ENCODE measurements at regions not wholly inside any gene's neighbourhood (a gene's known extent, or its start where the extent isn't known, plus 50 kb on each side); places are given as distances from the start of the nearest gene placed in this dataset.
"Not testable (repeated sequence)": the region's sequence is repeated elsewhere in the genome, so short reads cannot be mapped to it uniquely, and the experiment has no call there.

DNA sequence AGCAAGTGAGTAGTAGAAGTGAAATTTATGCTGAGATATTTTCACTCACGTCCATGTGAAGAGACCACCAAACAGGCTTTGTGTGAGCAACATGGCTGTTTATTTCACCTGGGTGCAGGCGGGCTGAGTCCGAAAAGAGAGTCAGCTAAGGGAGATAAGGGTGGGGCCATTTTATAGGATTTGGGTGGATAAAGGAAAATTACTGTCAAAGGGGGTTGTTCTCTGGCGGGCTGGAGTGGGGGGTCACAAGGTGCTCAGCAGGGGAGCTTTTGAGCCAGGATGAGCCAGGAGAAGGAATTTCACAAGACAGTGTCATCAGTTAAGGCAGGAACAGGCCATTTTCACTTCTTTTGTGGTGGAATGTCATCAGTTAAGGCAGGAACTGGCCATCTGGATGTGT lies 207.8 kb downstream of the GABRG2 start:
- not testable (repeated sequence) for H3K27me3 ChIP-seq; DNase-seq; H3K4me1 ChIP-seq; H3K4me3 ChIP-seq; H3K9me3 ChIP-seq (replicated peaks); H3K36me3 ChIP-seq; H3K27ac ChIP-seq

DNA sequence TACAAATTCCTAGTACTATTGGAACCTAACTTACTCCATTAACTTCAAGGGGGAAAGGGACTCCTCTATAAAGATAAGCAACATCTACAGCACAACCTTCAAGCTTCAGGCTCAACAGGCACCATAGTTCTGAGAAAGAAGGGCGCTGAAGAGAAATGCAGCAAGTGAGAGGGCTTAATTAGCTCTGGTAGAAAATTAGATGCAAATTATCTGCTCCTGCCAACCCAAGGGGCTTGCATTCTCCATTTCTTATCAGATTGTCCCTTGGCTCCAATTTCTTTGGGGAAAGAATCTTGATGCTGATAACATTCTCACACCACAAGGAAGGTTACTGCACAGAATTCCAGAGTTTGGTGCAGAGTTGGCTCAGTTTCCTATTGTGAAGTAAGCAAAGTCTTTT lies 214.6 kb downstream of the GABRG2 start:
- Histone ChIP-seq H3K9me3 (replicated peaks) (no peaks in the 10 kb centered on the region), H3K4me1 (no peaks in the 10 kb centered on the region), H3K4me3 (no peak overlapping the region), H3K27ac (no peak overlapping the region), H3K36me3 (no peaks in the 10 kb centered on the region), H3K27me3 (no peaks in the 10 kb centered on the region)
- no peak for DNase-seq

- Histone ChIP-seq H3K27me3 (no peaks in the 10 kb centered on the region), H3K27ac (no peak overlapping the region), H3K36me3 (no peaks in the 10 kb centered on the region), H3K4me3 (no peak overlapping the region), H3K4me1 (no peaks in the 10 kb centered on the region), H3K9me3 (replicated peaks) (no peaks in the 10 kb centered on the region)
- no peak for DNase-seq
These were observed 216.0 kb downstream of the GABRG2 start for GRCh38 chr5:162283609-162284008.

GRCh38 chr5:162288647-162289296 lies 221.2 kb downstream of the GABRG2 start:
- no peak for DNase-seq
- H3K4me3 ChIP-seq: no peak overlapping the region
- no peaks in the 10 kb centered on the region for H3K36me3 ChIP-seq
- H3K27ac ChIP-seq: no peak overlapping the region
- no peaks in the 10 kb centered on the region for H3K27me3 ChIP-seq
- no peaks in the 10 kb centered on the region for H3K9me3 ChIP-seq (replicated peaks)
- H3K4me1 ChIP-seq: no peaks in the 10 kb centered on the region

- H3K27ac ChIP-seq: no peak overlapping the region
- no peaks in the 10 kb centered on the region for H3K27me3 ChIP-seq
- H3K4me3 ChIP-seq: no peak overlapping the region
- no peaks in the 10 kb centered on the region for H3K36me3 ChIP-seq
- H3K9me3 ChIP-seq (replicated peaks): no peaks in the 10 kb centered on the region
- DNase-seq: no peak
- H3K4me1 ChIP-seq: no peaks in the 10 kb centered on the region
These were observed 221.9 kb downstream of the GABRG2 start for GRCh38 chr5:162289489-162289888.

DNA sequence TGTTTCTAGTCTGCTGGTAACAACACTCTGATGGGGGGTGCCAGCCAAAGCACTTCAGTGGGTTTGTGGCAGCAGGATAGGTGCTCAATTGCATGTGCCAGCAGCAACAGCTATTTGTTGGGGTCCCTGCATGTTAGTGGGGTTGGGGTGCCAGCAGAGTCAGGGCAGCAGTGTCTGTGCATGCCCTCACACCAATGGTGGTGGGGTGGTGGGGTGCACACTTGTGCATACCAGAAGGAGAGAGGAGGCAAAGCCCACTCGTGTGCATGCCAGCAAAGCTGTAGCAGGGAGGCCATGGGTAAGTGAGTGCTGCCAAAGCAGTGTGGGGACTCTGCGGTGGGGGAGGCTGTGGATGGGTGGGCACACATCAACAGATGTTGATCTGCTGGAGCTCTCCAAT lies 232.2 kb downstream of the GABRG2 start:
- H3K36me3 ChIP-seq: no peaks in the 10 kb centered on the region
- DNase-seq: no peak

GRCh38 chr5:162301356-162301755 lies 233.8 kb downstream of the GABRG2 start:
- Histone ChIP-seq H3K36me3 (no peaks in the 10 kb centered on the region), H3K27ac (no peak overlapping the region), H3K4me3 (no peak overlapping the region), H3K4me1 (no peaks in the 10 kb centered on the region), H3K9me3 (replicated peaks) (no peaks in the 10 kb centered on the region), H3K27me3 (no peaks in the 10 kb centered on the region; the same call in 1 of the 2 replicates)
- no peak for DNase-seq

More for the DNA sequence above, 232.2 kb downstream of the GABRG2 start:
- no peaks in the 10 kb centered on the region; the same call in 1 of the 2 replicates for H3K27me3 ChIP-seq
- no peaks in the 10 kb centered on the region for H3K4me1 ChIP-seq
- no peak overlapping the region for H3K27ac ChIP-seq
- no peaks in the 10 kb centered on the region for H3K9me3 ChIP-seq (replicated peaks)
- no peak overlapping the region for H3K4me3 ChIP-seq

- peaks cover 21% of the 10 kb centered on the region for H3K4me1 ChIP-seq
- H3K27ac ChIP-seq: peak overlapping the region; percentile 48
- no peaks in the 10 kb centered on the region for H3K36me3 ChIP-seq
- no peaks in the 10 kb centered on the region for H3K9me3 ChIP-seq (replicated peaks)
- peak; percentile 87 to 94 for DNase-seq
- H3K4me3 ChIP-seq: no peak overlapping the region
- H3K27me3 ChIP-seq: no peaks in the 10 kb centered on the region
These were observed 255.9 kb downstream of the GABRG2 start for GRCh38 chr5:162323466-162323865.

DNA sequence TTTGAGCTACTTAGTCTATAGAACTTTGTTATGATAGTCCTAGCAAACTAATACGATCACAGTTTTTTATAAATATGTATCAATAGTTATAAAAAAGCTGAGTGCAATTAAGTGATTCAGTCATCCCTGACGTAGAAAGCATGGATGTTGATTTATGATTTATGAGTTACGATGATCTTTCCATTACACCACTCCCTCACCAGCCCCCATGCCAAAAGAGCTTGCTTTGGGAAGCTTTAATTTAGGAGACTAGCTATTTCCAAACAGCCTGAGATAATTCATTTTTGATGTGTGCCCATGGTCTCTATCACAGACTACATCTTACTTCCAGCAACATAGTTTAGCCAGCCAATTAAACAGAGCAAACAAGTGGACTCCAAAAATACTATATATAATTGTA lies 256.8 kb downstream of the GABRG2 start:
- Histone ChIP-seq H3K27me3 (no peaks in the 10 kb centered on the region), H3K4me3 (no peak overlapping the region), H3K27ac (peak overlapping the region; percentile 48), H3K36me3 (no peaks in the 10 kb centered on the region), H3K9me3 (replicated peaks) (no peaks in the 10 kb centered on the region), H3K4me1 (peaks cover 21% of the 10 kb centered on the region)
- peak in 1 of 2 experiments; percentile 8 for DNase-seq

- Histone ChIP-seq H3K27me3 (no peaks in the 10 kb centered on the region), H3K27ac (no peak overlapping the region; the same call in 1 of the 2 replicates), H3K4me1 (peaks cover 21% of the 10 kb centered on the region), H3K36me3 (no peaks in the 10 kb centered on the region), H3K4me3 (no peak overlapping the region), H3K9me3 (replicated peaks) (no peaks in the 10 kb centered on the region)
- DNase-seq: no peak
These were observed 257.7 kb downstream of the GABRG2 start for GRCh38 chr5:162325143-162325727.

GRCh38 chr5:162334944-162335343 lies 267.4 kb downstream of the GABRG2 start:
- no peak overlapping the region for H3K4me3 ChIP-seq
- peaks cover 17% of the 10 kb centered on the region for H3K4me1 ChIP-seq
- no peak for DNase-seq
- H3K36me3 ChIP-seq: no peaks in the 10 kb centered on the region
- no peaks in the 10 kb centered on the region; the same call in 1 of the 2 replicates for H3K27me3 ChIP-seq
- no peaks in the 10 kb centered on the region for H3K9me3 ChIP-seq (replicated peaks)
- H3K27ac ChIP-seq: no peak overlapping the region

GRCh38 chr5:162360373-162360931 lies 292.9 kb downstream of the GABRG2 start:
- H3K27ac ChIP-seq: no peak overlapping the region
- no peaks in the 10 kb centered on the region for H3K9me3 ChIP-seq (replicated peaks)
- H3K4me1 ChIP-seq: no peaks in the 10 kb centered on the region
- H3K4me3 ChIP-seq: no peak overlapping the region
- no peak for DNase-seq
- H3K27me3 ChIP-seq: no peaks in the 10 kb centered on the region
- H3K36me3 ChIP-seq: no peaks in the 10 kb centered on the region

DNA sequence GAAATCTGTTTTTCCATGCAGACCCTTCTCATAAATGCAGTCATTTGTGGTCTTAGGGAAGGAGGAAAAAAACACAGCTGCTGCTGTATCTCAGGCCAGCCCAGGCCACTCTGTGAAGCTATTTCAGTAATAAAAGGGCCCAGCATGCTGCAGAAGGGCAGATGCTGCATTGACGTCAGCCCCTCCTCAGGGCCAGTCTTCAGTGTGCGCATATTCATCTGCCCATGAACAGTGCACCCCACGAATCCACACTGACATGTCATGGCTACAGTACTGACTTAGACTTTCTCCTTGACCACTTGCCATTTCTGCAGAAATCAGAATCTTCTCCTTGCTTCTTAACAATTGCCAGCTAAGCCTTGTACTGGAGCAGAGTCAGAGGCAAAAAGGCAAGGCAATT lies 304.7 kb downstream of the GABRG2 start:
- Histone ChIP-seq H3K27ac (peak overlapping the region; percentile 27), H3K27me3 (no peaks in the 10 kb centered on the region), H3K4me3 (peak overlapping the region; percentile 31), H3K4me1 (0 out of 2 replicates have a peak, but pooled peaks cover 4% of the 10 kb centered on the region), H3K9me3 (replicated peaks) (no peaks in the 10 kb centered on the region), H3K36me3 (no peaks in the 10 kb centered on the region)
- peak; percentile 79 to 89 for DNase-seq

- Histone ChIP-seq H3K27me3 (no peaks in the 10 kb centered on the region), H3K4me1 (no peaks in the 10 kb centered on the region), H3K27ac (no peak overlapping the region), H3K9me3 (replicated peaks) (no peaks in the 10 kb centered on the region), H3K4me3 (no peak overlapping the region), H3K36me3 (no peaks in the 10 kb centered on the region)
- DNase-seq: no peak
These were observed 310.3 kb downstream of the GABRG2 start for GRCh38 chr5:162377895-162378294.

DNA sequence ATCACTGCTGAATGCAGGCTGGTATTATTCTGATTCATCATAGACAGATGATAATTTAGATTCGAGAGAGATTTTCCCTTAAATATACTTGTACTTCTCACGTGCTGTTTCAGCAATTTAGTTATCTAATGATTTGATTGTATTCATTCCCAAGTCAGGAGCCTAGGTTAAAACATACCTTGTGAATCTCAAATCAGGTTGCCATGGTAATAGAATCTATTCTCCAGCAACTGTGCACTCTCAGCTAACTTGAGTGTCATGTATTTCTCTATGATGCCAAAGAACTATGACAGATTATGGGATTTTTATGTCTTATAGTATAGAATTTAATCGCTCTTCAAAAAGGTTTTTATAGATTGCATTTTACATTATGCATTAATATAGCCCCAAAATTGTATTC lies 315.3 kb downstream of the GABRG2 start:
- no peak overlapping the region for H3K4me3 ChIP-seq
- DNase-seq: no peak
- no peaks in the 10 kb centered on the region for H3K27me3 ChIP-seq
- H3K9me3 ChIP-seq (replicated peaks): no peaks in the 10 kb centered on the region
- H3K4me1 ChIP-seq: no peaks in the 10 kb centered on the region
- H3K36me3 ChIP-seq: no peaks in the 10 kb centered on the region
- H3K27ac ChIP-seq: no peak overlapping the region

GRCh38 chr5:162384225-162384624 lies 316.7 kb downstream of the GABRG2 start:
- no peaks in the 10 kb centered on the region for H3K9me3 ChIP-seq (replicated peaks)
- no peak overlapping the region for H3K4me3 ChIP-seq
- H3K27ac ChIP-seq: no peak overlapping the region
- no peak for DNase-seq
- H3K27me3 ChIP-seq: no peaks in the 10 kb centered on the region
- no peaks in the 10 kb centered on the region for H3K36me3 ChIP-seq
- H3K4me1 ChIP-seq: no peaks in the 10 kb centered on the region

All from SJCRH30 (cell line).